GM04504 (cell line): ENCODE measurements at regions not wholly inside any gene's neighbourhood (a gene's known extent, or its start where the extent isn't known, plus 50 kb on each side); places are given as distances from the start of the nearest gene placed in this dataset.
"Not testable (repeated sequence)": the region's sequence is repeated elsewhere in the genome, so short reads cannot be mapped to it uniquely, and the experiment has no call there.

Source experiments
- DNase-seq: peaks from one replicate; pipeline ENCODE4 v3.0.0-alpha.2; 2012; ENCODE audit warnings: low read depth

DNA sequence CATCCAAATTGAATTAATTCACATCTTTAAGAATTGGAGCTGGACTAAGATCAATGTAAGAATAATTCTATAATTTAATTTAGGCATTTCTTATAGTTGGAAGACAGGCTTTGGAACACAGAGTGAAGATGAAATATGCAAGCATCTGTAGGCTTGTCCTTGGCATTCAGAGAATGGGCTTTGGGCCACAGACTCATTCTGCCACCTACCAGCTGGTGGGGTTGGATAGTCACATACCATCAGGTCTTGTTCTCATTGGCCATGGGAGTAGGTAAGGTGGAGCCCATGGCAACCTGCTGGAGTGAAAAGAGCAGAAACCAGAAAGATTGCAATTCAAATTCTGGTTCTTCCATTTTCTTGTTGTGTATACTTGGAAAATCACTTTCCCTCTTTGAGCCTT, 300.3 kb downstream of the CYRIA start:
- DNase-seq: no peak

DNA sequence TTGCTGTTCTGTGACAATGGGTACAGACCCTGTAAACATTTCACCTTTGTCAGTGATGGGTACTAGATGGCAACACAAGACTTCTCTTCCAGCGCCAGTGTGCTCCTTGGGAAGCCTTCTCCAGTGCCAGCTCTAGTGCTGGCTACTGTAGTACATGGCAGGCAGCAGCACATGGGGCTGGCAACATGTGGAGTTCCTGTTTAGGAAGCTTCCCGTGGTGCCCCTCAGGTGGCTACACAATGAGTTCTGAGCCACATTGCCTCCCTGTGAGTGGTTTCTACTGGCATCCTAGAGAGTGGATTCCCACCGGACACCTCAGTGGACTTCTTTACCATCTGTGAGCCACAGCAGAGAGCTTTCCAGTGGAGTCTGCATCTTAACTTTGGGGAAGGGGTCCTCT, 302.1 kb downstream of the CYRIA start:
- DNase-seq: no peak

DNA sequence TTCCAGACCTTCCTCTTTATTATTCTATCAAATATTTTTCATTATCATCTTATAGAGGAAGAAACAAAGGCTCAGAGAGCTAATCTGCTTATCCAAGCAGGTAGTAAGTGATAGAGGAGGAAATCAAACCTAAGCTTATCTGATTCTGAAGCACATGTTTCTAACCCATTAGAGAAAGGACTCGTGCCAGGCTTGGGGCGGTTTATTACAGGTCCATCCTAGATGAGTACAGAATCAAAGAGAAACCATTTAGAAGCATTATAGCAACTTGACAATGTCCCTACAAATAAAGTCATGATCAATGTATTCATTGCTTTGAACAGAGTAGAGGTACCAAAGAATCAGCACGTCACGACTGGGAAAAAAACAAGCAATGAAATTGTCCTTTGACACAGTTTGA, 303.0 kb downstream of the CYRIA start:
- no peak for DNase-seq

DNA sequence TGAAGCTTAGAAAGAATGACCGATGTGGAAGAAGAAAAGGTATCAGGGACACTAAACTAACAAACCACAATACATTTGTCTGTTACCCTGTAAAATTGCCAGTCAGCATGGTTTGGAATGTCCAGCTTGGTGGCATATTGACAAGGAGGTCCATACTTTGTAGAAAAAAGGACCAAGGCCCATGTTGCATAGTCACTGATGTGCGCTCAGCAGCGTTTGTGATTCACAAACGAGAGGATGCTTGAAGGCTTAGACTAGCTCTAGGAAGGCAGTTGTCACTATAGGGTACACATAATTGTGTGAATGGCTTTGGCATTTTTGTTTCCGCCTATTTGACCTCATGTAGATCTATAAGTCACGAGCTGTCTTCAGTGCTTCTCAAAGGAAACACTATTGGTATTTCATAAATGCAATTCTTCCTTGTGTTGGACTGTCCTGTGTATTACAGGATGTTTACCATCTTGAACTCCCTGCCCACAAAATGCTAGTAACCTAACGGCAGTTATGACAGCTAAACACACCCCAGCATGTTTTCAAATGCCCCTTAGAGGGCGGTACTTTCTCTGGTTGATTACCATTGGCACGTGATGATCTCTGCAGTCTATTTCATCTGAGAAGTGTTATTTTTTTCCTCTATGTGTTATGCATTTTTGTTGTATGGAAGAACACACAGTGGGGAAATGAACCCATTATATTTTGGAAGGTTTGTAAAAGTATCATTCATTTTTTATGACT, 304.2 kb downstream of the CYRIA start:
- DNase-seq: no peak

DNA sequence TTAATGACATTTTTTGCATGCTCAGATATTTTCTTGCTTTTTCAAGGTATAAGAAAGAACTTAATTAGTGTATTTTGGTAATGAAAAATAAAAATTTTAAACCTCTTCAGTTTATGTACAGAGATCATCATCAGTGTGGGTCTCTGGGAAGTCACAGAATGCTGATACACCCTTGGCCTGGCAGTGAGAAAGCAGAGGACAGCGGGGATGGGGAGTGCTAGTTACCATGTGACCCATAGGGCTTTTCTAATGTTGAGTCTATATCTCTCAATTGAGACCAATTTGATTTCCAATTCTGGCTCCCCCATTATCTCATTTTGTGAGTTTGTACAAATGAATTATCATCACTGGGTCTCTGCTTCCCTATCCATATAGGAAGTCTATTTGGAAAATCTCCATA, 305.7 kb downstream of the CYRIA start:
- DNase-seq: no peak

DNA sequence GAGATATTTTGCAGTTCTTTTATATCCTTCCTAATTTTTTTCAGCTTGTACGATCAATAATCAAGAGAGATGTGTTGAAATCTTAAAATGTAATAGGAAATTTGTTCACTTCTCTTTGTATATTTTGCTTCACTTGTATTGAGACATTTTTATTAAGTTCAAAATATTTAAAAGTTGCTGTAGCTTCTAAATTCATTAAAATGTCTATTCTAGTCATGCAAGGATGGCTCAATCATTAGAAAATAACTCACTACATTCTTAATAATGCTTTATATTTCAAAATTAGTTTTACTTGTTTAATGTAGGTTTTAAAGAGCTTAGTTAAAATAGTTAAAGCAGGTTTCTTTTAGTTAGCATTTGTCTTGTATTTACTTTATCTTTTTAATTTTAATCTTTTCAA, 308.4 kb downstream of the CYRIA start:
- DNase-seq: no peak

DNA sequence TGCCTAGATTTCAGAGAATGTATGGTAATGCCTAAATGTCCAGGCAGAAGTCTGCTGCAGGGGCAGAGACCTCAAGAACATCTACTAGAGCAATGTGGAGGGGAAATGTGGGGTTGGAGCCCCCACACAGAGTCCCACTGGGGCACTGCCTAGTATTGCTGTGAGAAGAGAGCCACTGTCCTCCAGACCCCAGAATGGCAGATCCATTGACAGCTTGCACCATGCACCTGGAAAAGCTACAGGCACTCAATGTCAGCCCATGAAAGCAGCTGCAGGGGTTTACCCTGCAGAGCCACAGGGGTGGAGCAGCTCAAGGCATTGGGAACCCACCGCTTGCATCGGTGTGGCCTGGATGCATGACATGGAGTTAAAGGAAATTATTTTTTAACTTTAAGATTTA, 314.1 kb downstream of the CYRIA start:
- DNase-seq: no peak

DNA sequence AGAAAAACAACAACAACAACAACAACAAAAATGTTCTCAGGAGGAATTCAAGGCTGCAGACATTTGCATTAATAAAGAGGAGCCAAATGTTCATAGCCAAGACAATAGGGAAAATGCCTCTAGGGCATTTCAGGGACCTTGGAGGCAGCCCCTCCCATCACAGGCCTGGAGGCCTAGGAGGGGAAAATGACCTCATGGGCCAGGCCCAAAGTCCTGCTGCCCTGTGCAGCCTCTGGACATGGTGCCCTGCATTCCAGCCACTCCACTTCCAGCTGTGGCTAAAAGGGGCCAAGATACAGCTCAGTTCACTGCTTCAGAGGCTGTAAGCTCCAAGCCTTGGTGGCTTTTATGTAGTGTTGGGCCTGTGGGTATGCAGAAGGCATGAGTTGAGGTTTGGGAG, 314.5 kb downstream of the CYRIA start:
- no peak for DNase-seq

DNA sequence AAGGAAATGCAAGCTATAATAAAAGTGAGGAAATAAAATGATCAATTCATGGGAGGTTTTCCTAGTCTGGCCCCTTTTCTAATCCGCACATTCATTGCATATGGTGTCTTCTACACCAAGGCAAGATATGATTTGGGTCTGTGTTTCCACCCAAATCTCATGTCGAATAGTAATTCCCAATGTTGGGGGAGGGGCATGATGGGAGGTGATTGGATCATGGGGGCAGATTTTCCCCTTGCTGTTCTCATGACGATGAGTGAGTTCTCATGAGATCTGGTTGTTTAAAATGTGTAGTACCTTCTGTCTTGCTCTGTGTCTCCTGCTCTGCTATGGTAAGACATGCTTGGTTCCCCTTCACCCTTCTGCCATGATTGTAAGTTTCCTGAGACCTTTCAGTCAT, 315.4 kb downstream of the CYRIA start:
- DNase-seq: no peak

DNA sequence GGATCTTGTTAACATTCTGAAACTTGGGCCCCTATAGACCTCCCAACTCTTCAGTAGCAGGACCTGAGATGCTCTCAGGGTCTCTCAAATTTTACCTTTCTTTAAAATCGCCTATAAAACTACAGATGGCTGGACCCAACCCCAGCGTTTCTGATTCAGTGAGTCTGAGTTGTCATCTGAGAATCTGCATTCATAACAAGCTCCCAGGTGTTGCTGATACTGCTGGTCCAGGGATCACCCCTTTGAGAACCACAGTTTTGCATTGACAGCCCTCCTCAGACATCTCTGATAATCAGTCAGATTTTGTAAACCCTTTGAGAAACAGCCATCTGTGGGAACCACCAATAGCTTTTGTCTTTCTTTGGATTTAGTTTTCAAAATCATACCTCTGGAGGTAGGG, 315.8 kb downstream of the CYRIA start:
- DNase-seq: no peak

DNA sequence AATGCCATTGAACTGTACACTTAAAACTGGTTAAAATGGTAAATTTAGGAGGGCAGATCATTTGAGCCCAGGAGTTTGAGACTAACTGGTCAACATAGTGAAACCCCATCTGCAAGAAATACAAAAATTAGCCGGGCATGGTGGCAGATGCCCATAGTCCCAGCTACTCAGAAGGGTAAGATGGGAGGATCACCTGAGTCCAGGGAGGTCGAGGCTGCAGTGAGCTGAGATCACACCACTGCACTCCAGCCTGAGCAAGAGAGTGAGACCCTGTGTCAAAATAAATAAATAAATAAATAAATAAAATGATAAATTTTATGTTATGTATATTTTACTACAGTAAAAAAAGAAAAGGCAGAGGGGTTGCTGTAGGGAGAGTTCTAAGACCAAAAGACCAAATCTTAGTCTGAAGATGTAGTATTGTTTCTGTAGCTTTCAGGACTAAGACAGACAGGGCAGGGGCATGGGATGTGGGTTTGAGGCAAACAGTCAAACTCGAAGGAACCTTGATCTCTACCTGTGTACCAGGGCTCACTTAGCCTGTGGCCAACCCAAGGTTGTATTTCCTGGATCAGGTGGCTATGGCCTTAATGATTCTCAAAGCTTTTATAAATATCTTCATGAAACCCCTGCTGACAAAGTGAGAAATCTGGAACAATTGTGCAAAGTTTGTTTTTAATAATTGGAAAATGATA, 316.7 kb downstream of the CYRIA start:
- no peak for DNase-seq

DNA sequence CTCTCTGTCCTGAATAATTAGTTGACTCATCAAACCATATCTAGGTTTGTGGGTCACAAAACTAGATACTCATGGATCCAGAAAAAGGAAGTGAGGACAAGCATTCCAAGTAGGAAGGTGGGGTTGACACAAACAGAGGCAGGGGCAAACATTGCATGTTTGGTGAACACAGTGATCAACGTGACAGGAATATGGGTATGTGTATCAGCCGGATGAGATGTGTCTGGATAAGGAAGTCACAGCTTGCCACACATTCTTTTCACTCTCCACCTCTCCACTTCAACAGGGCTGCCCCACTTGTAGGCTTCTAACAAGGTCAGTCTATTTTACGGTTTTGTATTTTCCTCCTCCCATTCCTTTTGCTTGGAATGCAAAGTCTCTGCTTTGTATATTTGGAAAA, 319.0 kb downstream of the CYRIA start:
- DNase-seq: no peak

DNA sequence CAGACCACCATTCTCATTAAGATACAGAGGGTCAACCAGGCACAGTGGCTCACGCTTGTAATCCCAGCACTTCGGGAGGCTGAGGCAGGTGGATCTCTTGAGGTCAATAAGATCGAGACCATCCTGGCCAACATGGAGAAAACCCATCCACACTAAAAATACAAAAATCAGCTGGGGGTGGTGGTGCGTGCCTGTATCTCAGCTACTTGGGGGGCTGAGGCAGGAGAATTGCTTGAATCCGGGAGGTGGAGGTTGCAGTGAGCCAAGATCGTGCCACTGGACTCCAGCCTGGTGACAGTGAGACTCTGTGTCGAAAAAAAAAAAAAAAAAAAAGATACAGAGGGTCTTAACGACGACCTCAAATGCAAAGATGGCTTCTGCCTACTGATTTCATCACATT, 320.4 kb downstream of the CYRIA start:
- not testable (repeated sequence) for DNase-seq

DNA sequence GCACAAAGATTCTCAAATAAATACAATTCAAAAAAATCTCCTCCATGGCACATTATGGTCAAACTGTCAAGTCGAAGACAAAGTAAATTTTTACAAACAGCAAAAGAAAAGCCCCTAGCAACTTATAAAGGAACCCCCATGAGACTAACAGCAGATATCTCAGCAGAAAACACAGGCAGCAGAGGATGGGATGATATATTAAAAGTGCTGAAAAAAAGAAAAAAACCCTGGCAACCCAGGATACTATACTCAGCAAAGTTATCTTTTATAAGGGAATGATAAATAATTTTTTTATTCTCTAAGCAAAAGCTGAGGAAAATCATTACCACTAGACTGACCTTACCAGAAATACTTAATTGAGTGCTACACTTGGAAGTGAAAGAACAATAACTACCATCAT, 326.4 kb downstream of the CYRIA start:
- no peak for DNase-seq

DNA sequence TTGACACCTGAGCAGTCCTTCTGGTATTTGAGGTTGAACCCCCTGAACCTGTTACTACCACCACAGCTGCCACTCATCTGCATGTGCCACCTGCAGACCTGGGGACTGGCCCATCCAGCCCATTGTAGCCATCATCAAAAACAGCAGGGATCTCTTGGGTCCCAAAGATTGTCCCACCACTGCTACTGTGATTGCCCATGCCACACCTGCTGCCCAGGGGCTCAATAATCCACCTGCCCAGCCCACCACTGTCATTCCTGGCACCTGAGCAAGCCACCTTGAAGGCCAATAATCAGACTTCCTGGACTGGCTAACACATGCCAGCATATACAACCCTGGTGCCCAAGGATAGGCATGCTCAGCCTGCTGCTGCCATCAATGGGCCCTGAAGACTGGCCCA, 327.6 kb downstream of the CYRIA start:
- no peak for DNase-seq

DNA sequence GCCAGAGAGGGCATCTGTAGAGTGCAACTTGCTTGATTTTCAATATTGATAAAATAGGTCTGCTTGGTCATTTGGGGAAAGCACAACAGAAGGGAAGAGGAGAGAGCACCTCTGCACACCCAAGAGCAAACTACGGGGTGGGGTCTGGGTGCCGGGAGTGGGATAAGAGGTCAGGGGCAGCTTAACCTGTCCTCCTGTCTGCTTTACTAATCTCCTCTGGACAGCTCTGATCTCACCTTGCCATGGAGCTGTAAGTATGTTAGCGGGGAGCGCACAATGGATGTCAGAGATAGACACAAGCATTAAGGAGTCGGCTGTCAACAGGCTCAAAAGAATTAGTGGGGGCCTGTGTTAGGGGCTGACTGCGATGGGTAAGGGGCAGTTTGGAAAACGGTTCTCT, 328.7 kb downstream of the CYRIA start:
- DNase-seq: no peak

DNA sequence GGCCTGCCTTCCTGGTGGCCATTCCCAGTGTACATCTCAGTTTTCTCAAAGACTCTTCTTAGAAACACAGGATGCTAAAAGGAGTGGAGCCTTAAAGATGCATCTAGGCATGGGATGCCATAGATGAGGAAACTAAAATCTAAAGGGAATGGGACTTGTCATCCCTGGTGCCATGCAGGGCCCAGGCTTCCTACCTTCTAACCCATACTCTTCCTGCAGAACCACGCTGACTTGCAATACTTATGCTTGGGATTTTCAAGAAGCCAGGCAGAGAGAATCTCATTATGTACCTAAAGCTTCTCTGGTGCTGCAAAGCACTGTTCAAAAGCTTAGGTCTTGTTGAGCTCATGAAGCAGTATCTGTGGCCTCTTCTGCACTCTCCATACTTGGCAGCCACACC, 329.1 kb downstream of the CYRIA start:
- DNase-seq: no peak

DNA sequence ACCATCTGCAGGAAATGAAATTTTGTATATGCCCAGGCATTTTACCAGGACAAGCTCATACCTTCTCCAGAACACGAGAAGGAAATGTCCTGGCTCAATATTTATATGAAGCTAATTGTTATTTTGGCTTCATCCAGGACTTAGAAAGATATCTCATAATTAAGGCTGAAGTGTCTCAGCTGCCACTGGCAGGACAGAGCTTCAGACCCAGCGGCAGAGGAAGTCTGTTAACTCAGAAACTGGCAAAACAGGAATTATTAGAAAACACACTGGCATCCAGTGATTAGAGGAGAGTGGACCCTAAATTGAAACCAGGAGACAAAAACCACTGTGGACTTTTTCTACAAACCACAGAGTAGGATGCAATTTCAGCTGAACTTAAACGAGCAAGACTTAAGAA, 329.7 kb downstream of the CYRIA start:
- no peak for DNase-seq

DNA sequence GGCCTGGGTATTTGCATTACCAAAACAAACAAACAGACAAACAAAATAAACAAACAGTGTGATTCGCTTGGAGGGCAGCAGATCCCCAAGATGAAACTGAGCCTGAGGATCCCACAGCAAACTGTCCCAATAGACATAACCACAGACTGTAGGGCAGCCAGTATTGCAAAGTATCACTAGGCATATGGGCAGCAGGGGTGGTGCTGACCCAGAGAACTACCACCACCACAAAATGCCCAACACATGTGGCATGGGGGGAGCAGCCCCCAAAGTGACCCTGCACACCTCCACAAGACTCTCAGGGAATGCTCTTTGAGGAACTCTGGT, 330.1 kb downstream of the CYRIA start:
- no peak for DNase-seq

DNA sequence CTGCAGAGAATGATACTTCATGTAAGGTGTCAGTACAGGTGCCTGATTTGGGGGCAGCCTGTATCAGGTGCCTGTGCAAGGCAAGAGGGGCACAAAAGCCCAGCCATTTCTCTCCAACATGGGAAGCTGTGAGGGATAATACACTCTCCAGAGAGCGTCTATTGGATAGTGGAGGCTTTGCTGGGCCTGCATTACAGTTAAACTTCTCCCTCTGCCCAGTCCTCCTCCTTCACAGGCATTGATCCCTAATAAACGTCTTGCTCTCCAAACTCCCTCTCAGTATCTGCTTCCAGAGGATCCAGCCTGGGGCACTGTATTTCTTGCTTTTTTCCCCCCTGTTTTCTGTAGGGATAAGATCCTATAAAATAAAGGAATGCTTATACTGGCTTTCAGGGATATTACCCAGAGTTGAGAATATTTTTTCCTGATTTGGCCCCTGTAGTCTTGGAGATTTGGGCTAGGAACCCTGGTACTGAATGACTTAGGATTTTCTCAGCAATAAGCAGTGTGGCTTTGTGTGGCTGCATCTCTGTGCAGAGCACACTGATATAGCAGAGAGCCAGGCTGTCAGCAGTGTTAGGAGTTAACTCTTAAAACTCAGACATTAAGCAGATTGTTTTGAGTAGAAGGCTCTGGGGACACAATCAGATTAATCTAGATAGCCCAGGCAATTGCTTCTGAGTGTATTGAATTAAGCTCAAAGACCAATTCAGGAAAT, 330.6 kb downstream of the CYRIA start:
- no peak for DNase-seq

DNA sequence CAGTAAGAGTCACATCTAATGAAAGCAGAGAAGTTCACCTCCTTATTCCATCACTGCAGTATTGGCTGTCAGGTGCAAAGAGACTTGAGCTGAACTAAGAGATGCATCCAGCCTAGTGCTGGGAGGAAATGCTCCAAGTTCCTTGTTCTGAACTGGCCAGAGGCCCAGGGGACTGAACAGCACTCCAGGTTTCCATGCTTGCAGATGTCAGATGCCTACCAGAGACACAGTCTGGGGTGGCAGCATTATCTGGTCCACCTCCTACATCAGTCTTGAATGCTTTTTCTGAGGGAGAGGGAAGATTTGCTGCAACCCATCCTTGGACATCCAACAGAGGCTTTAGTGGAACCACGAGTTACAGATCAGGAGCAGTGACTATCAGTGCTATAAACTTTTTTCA, 331.3 kb downstream of the CYRIA start:
- no peak for DNase-seq

DNA sequence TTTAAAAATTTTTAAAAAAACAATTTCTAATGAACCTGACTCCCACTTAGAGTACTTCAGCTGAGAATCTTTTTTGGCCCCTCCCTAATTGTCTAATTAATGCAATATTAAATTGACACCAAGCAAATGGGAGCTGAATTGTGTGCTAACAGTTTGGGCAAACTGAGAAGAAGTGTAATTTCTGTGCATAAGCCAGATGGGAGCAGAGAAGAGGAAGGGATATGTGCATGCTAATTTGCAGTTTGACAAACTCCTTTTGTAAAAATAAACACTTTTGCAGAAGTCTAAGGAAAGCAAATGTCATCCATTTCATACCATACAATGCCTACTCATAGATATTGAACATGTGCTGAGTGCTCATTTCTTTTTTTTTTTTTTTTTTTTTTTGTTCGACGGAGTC, 332.0 kb downstream of the CYRIA start:
- DNase-seq: no peak

DNA sequence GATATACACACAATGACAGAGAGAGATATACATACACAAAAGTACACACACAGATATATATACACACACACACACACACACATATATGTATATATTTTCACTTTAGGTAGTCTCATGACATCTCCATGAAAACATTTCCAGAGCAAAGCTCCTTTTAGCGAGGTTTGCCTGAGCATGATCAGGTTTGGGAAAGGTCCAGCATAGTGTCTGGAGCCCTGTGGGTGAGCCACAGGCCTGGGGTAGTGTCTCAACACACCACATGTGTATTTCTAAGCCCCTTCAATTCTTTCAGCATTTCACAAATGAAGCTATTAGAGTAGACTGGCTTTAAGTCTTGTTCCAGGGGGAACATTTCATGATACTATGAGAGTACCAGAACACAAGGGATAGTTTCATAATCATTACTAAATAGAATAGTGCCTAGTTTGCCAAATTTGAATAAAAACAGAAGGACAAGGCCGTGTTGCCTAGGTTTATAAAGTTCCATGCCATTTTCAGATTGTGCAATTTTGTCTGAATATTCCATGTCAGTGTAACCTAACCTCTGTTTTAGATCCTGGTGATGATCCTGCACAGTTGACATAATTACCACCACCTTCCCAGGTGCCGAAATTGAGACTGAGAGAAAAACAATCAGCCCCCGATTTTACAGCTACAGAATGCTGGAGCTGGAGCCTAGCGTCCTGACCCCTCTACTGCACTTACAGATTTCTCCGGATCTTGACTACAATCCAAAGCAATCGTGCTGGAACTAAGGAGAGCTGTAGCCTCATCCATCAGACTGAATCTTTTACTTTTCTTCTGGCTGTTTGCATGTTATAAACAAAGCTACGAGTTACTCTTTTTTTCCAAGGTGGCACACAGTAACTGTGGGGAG, 332.7 kb downstream of the CYRIA start:
- no peak for DNase-seq
